Glutamatergic neuron (in vitro differentiated cells): ENCODE measurements at regions not wholly inside any gene's neighbourhood (a gene's known extent, or its start where the extent isn't known, plus 50 kb on each side); places are given as distances from the start of the nearest gene placed in this dataset.

Experiments
- DNase-seq: peaks from one replicate; pipeline ENCODE4 v3.0.0; 2022
- H3K27ac Mint-ChIP-seq: one replicate; pipeline ENCODE4 v1.8.0; 2020; ENCODE audit warnings: mild to moderate bottlenecking, mixed read lengths, inconsistent platforms; ENCODE audit not compliant: unreplicated experiment
- H3K27me3 Mint-ChIP-seq: one replicate; pipeline ENCODE4 v1.8.0; 2020; ENCODE audit warnings: mild to moderate bottlenecking, moderate library complexity, mixed read lengths, inconsistent platforms; ENCODE audit not compliant: unreplicated experiment
- H3K36me3 Mint-ChIP-seq: one replicate; pipeline ENCODE4 v1.8.0; 2020; ENCODE audit warnings: mild to moderate bottlenecking, mixed read lengths, inconsistent platforms; ENCODE audit not compliant: unreplicated experiment
- H3K4me1 Mint-ChIP-seq: one replicate; pipeline ENCODE4 v1.8.0; 2020; ENCODE audit warnings: mild to moderate bottlenecking, low read depth, mixed read lengths, inconsistent platforms; ENCODE audit not compliant: unreplicated experiment
- H3K4me3 Mint-ChIP-seq: one replicate; pipeline ENCODE4 v1.8.0; 2020; ENCODE audit warnings: mild to moderate bottlenecking, mixed read lengths, inconsistent platforms; ENCODE audit not compliant: unreplicated experiment
- H3K9me3 Mint-ChIP-seq: one replicate; pipeline ENCODE4 v1.8.0; 2020; ENCODE audit warnings: mild to moderate bottlenecking, moderate library complexity, mixed read lengths, inconsistent platforms; ENCODE audit not compliant: unreplicated experiment
- CTCF ChIP-seq: fragments of 200-600 bp; sonication (generic); IDR thresholded peaks from one replicate; pipeline ENCODE4 v1.5.0; 2021; ENCODE audit not compliant: partially characterized antibody, unreplicated experiment

DNA sequence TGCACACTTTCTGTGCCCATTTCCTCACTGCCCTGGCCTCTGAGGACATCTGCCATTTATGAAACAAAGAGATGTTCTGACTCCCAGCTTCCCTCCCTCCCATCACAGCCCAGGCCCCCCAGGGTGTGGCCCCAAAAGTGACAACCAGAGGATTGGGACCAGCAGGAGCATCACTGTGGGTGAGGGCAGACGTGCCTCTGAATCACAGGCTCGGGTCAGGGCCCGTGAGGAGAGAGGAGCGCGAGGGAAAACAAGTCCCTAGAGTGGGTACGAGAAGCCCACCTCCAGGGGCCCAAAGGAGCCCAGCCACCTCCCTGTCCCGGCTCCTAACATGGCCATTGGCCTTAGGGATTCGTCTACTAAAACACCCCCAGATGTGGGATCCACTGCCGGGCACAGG, 138.0 kb upstream of the FSTL4 start:
- Mint-ChIP-seq H3K4me1 (peaks cover 32% of the 10 kb centered on the region), H3K36me3 (no peaks in the 10 kb centered on the region), H3K4me3 (no peak overlapping the region), H3K27ac (no peak overlapping the region), H3K27me3 (peaks cover 9% of the 10 kb centered on the region), H3K9me3 (peaks cover 7% of the 10 kb centered on the region)
- DNase-seq: no peak
- no peak for TF ChIP-seq CTCF

DNA sequence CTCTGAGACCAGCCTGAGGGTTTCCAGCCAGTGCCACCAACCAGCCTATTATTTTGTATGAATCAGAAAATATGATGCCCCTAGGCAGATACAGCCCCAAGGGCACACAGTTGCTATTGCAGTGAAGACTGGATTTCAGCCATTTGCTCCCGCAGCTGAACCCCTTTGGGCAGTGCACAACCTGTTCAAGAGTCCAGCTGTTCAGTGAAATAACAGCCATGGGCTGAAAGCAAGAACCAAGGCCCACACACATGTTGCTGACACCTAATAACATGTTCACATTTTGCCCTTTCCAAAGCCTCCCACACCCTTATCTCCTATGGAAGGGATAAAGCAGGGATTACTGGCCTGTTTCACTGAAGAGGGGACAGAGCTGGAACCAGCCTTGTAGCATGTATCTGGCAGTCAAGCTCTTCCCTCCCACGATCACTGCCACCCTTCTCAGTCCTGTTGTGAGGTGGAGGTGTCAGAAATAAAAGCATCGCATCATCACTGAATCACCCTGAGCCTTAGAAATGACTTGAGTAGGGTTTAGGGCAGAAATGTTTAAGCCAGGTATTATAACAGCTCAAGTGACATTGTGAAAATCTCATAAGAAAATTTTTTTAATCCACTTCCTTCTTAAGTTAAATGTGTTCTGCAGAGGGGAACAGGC, 137.1 kb upstream of the FSTL4 start:
- no peak for DNase-seq
- H3K36me3 Mint-ChIP-seq: no peaks in the 10 kb centered on the region
- H3K4me3 Mint-ChIP-seq: no peak overlapping the region
- TF ChIP-seq CTCF: no peak
- H3K4me1 Mint-ChIP-seq: peaks cover 36% of the 10 kb centered on the region
- peaks cover 11% of the 10 kb centered on the region for H3K27me3 Mint-ChIP-seq
- H3K27ac Mint-ChIP-seq: no peak overlapping the region
- H3K9me3 Mint-ChIP-seq: peaks cover 7% of the 10 kb centered on the region

DNA sequence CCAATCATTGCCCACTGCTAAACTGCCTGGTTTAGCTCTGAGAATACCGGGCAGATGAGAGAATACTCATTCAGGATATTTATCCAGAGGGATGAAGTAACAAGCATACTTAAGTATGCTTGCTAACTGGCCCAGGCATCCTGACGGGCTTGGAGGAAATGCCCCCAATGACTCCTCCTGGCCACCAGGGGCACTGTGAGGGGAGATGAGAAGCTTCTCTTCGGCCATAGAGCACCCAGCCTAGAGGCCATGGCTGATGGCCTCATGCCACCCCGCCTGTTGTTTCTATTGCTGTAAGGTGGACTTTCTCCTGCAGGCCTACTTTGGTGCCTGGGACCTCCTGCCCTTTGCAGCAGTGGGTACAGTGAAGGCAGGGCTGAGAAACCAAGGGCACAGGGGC, 134.5 kb upstream of the FSTL4 start:
- peaks cover 27% of the 10 kb centered on the region for H3K4me1 Mint-ChIP-seq
- peak; percentile 59 for DNase-seq
- no peak overlapping the region for H3K27ac Mint-ChIP-seq
- peaks cover 11% of the 10 kb centered on the region for H3K27me3 Mint-ChIP-seq
- H3K9me3 Mint-ChIP-seq: peaks cover 11% of the 10 kb centered on the region
- TF ChIP-seq CTCF: peak; percentile 50
- no peaks in the 10 kb centered on the region for H3K36me3 Mint-ChIP-seq
- no peak overlapping the region for H3K4me3 Mint-ChIP-seq

DNA sequence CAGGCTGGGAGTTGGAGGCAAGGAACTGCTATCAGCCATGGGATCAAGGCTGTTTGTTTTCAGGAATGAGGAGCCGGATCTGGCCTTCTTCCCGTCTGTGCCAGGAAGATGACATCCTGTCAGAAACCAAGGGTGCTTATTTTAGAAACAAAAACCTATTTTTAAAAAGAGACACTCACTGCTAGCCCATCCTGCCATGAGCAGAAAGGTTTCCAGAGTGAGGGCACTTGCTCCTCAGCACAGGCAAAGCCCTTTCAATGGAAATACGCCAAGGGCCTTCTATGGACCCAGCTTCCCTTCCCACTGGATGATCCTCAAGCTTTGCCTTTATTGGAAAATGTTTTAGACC, 132.6 kb upstream of the FSTL4 start:
- Mint-ChIP-seq H3K27ac (no peak overlapping the region), H3K9me3 (peaks cover 7% of the 10 kb centered on the region), H3K4me3 (no peak overlapping the region), H3K27me3 (peaks cover 9% of the 10 kb centered on the region), H3K36me3 (no peaks in the 10 kb centered on the region), H3K4me1 (peaks cover 18% of the 10 kb centered on the region)
- no peak for TF ChIP-seq CTCF
- no peak for DNase-seq

GRCh38 chr5:133744051-133744959, 132.0 kb upstream of the FSTL4 start:
- no peak for DNase-seq
- Mint-ChIP-seq H3K27me3 (peaks cover 9% of the 10 kb centered on the region), H3K4me3 (no peak overlapping the region), H3K36me3 (no peaks in the 10 kb centered on the region), H3K27ac (no peak overlapping the region), H3K4me1 (peaks cover 16% of the 10 kb centered on the region), H3K9me3 (peaks cover 7% of the 10 kb centered on the region)
- TF ChIP-seq CTCF: no peak
